SU-DHL-6 (cell line): ENCODE measurements at regions not wholly inside any gene's neighbourhood (a gene's known extent, or its start where the extent isn't known, plus 50 kb on each side); places are given as distances from the start of the nearest gene placed in this dataset.

Source experiments
- H2AFZ ChIP-seq: fragments of 200-600 bp; sonication (generic); 2 replicates; pipeline ENCODE4 v1.6.1; 2014; ENCODE audit warnings: low read depth, mild to moderate bottlenecking, moderate library complexity, mixed read lengths, antibody characterized with exemption, low read length; ENCODE audit not compliant: severe bottlenecking
- H3F3A ChIP-seq: fragments of 200-600 bp; shearing (Covaris generic); 2 replicates; pipeline ENCODE4 v1.6.0; 2016; ENCODE audit warnings: antibody characterized with exemption, mild to moderate bottlenecking; ENCODE audit not compliant: insufficient read depth
- H3K27ac ChIP-seq: fragments of 200-600 bp; sonication (generic); 2 replicates; pipeline ENCODE4 v1.5.1; 2016; ENCODE audit warnings: low read depth, mild to moderate bottlenecking, low read length, moderate library complexity, mixed read lengths
- H3K27me3 ChIP-seq: fragments of 200-600 bp; sonication (generic), shearing (Covaris generic); 2 replicates; pipeline ENCODE4 v1.6.0; 2014; ENCODE audit warnings: mild to moderate bottlenecking, low read length
- H3K36me3 ChIP-seq: fragments of 200-600 bp; sonication (generic); 2 replicates; pipeline ENCODE4 v1.6.1; 2014; ENCODE audit warnings: mild to moderate bottlenecking, low read length, mixed read lengths
- H3K4me2 ChIP-seq: fragments of 300-600, 200-600 bp; shearing (Covaris generic), sonication (generic); 2 replicates; pipeline ENCODE4 v1.6.0; 2014; ENCODE audit warnings: low read length, low read depth, mild to moderate bottlenecking; ENCODE audit not compliant: poor library complexity, severe bottlenecking
- H3K4me3 ChIP-seq: fragments of 200-600 bp; sonication (generic); 2 replicates; pipeline ENCODE4 v1.5.1; 2014; ENCODE audit warnings: antibody characterized with exemption, low read length, mild to moderate bottlenecking, mixed read lengths; ENCODE audit not compliant: insufficient read depth, poor library complexity, severe bottlenecking
- H3K79me2 ChIP-seq: fragments of 200-600 bp; sonication (generic); 2 replicates; pipeline ENCODE4 v1.6.1; 2014; ENCODE audit warnings: mild to moderate bottlenecking, low read length, moderate library complexity; ENCODE audit not compliant: insufficient read depth
- H3K9ac ChIP-seq: fragments of 200-600 bp; sonication (generic); 2 replicates; pipeline ENCODE4 v1.7.0; 2014; ENCODE audit warnings: mild to moderate bottlenecking, low read length
- H3K9me2 ChIP-seq: fragments of 200-600 bp; sonication (generic); replicated peaks from 2 replicates; pipeline ENCODE4 v1.6.1; 2014; ENCODE audit warnings: low read length; ENCODE audit not compliant: insufficient read depth
- H3K9me3 ChIP-seq: fragments of 200-600 bp; sonication (generic); 2 replicates; pipeline ENCODE4 v1.6.1; 2014; ENCODE audit warnings: low read length, mixed read lengths; ENCODE audit not compliant: insufficient read depth
- H4K20me1 ChIP-seq: fragments of 200-600 bp; sonication (generic); 2 replicates; pipeline ENCODE4 v1.6.1; 2014; ENCODE audit warnings: low read depth, mild to moderate bottlenecking, antibody characterized with exemption, low read length, moderate library complexity, mixed read lengths
- CTCF ChIP-seq: fragments of 200-600 bp; sonication (generic); IDR thresholded peaks from one replicate; pipeline ENCODE4 v1.5.1; 2017; ENCODE audit warnings: antibody characterized with exemption, mild to moderate bottlenecking, low read length, moderate library complexity; ENCODE audit not compliant: insufficient read depth, poor library complexity, severe bottlenecking
- EZH2phosphoT487 ChIP-seq: fragments of 200-600 bp; sonication (generic), shearing (Covaris generic); conservative IDR thresholded peaks from 2 replicates; pipeline ENCODE4 v1.6.1; 2018; ENCODE audit warnings: mild to moderate bottlenecking, antibody characterized with exemption, low read length, moderate library complexity, mixed read lengths

- TF ChIP-seq EZH2phosphoT487 (no peak), CTCF (no peak)
- Histone ChIP-seq H3K79me2 (no peaks in the 10 kb centered on the region), H3K36me3 (no peaks in the 10 kb centered on the region), H3K9me3 (no peaks in the 10 kb centered on the region), H2AFZ (no peak overlapping the region), H3K4me3 (no peak overlapping the region), H3K9ac (no peak overlapping the region), H3K4me2 (no peak overlapping the region), H3K27me3 (no peaks in the 10 kb centered on the region), H3K27ac (no peak overlapping the region), H3F3A (no peaks in the 10 kb centered on the region), H4K20me1 (no peaks in the 10 kb centered on the region), H3K9me2 (no peaks in the 10 kb centered on the region)
These were observed 377.3 kb upstream of the SULF2 start for GRCh38 chr20:48162621-48163020.

- no peaks in the 10 kb centered on the region for H3K27me3 ChIP-seq
- no peak overlapping the region for H2AFZ ChIP-seq
- no peaks in the 10 kb centered on the region for H3K36me3 ChIP-seq
- H3K27ac ChIP-seq: no peak overlapping the region
- H4K20me1 ChIP-seq: no peaks in the 10 kb centered on the region
- no peak overlapping the region for H3K4me3 ChIP-seq
- no peak overlapping the region for H3K4me2 ChIP-seq
- no peak for TF ChIP-seq CTCF
- TF ChIP-seq EZH2phosphoT487: no peak
- H3F3A ChIP-seq: no peaks in the 10 kb centered on the region
- no peak overlapping the region for H3K9ac ChIP-seq
- H3K9me2 ChIP-seq: no peaks in the 10 kb centered on the region
- H3K79me2 ChIP-seq: no peaks in the 10 kb centered on the region
- no peaks in the 10 kb centered on the region for H3K9me3 ChIP-seq
These were observed 374.1 kb upstream of the SULF2 start for GRCh38 chr20:48159145-48160008.

GRCh38 chr20:48158014-48158413, 372.7 kb upstream of the SULF2 start:
- no peaks in the 10 kb centered on the region for H3K9me3 ChIP-seq
- no peak overlapping the region for H3K4me3 ChIP-seq
- H3K4me2 ChIP-seq: no peak overlapping the region
- no peak overlapping the region for H3K9ac ChIP-seq
- no peaks in the 10 kb centered on the region for H4K20me1 ChIP-seq
- H2AFZ ChIP-seq: no peak overlapping the region
- no peaks in the 10 kb centered on the region for H3F3A ChIP-seq
- no peaks in the 10 kb centered on the region for H3K79me2 ChIP-seq
- TF ChIP-seq CTCF: no peak
- no peak for TF ChIP-seq EZH2phosphoT487
- no peak overlapping the region for H3K27ac ChIP-seq
- no peaks in the 10 kb centered on the region for H3K27me3 ChIP-seq
- H3K36me3 ChIP-seq: no peaks in the 10 kb centered on the region
- no peaks in the 10 kb centered on the region for H3K9me2 ChIP-seq
